ENCODE measurements at regions not wholly inside any gene's neighbourhood (a gene's known extent, or its start where the extent isn't known, plus 50 kb on each side); places are given as distances from the start of the nearest gene placed in this dataset.

DNA sequence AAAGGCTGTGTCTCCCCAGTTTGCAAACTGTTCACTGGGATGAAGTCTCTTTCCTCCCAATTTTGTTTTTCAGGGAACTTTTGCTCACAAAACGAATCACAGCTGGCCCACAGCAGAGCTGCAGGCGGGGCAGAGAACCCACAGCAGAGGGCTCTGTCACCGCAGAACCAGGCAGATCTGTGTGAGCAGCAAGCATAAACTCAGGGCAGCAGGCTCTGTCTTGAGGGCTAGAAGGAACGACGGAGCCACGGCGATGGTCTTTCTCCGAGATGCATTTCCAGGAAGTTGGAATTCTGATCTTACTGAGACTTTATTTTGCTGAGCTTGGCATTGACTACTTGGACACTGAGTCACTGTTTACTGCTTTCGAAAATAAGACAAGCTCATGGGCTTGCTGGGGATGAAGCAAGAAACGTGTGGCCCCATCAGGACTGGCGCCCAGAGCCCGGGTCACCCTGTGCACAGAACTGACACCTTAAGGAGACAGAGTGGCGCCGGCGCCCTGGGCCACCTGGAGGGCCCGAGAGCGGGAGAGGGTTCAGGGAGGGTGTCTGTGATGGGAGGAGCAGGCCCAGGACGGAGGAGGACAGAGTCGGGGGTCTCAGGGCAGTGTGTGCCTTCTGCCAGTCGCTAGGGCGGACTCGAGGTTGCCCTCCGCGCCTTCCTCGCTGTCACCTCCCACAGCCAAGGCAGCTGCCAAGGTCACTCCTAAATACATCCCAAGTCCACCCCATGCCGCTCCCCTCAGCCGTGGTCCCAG lies 106.3 kb upstream of the NXT1 start:
- H3K4me1 ChIP-seq (ENCODE audit: control insufficient read depth, extremely low read depth, insufficient read depth, low read length) = no peaks in the 10 kb centered on the region
- H3K4me2 ChIP-seq (ENCODE audit: insufficient read depth, low read length) = no peak overlapping the region
- intact Hi-C loops (cut with micrococcal nuclease) = loop anchor here (5.0 kb wide), 1 partner anchor 382 kb away; no protein-coding TSS in a partner anchor
- no peak overlapping the region for H2AFZ ChIP-seq (ENCODE audit: low read depth, low read length)
- ChIA-PET CTCF (interaction anchor here (1.1 to 5.7 kb wide), 9 partner anchors 13 to 553 kb away, joined by 3 to 53 read pairs (median 11); partner anchors contain the start of genes CD93 and THBD), POLR2A (no interaction called here)
- H3K9me3 ChIP-seq (replicated peaks; ENCODE audit: control insufficient read depth, insufficient read depth, low read length) = no peaks in the 10 kb centered on the region
- H3K4me3 ChIP-seq (replicated peaks in 1 of 3; ENCODE audit: insufficient read depth in 1 of 3, low read depth in 1 of 3, low read length in 3 of 3) = no peak overlapping the region
- no peaks in the 10 kb centered on the region for H3K27me3 ChIP-seq (ENCODE audit: control insufficient read depth in 2 of 2, insufficient read depth in 2 of 2, low read length in 2 of 2)
- dilution Hi-C loops (cut with MboI; ENCODE audit: extremely low pct_ligation_motif_present, low sequenced_read_pairs) = no loop called here
- no peak overlapping the region for H3K9ac ChIP-seq (replicated peaks; ENCODE audit: extremely low read depth, insufficient read depth, low read length)
- no peaks in the 10 kb centered on the region for H3K79me2 ChIP-seq (ENCODE audit: control insufficient read depth, insufficient read depth, low read length)
- DNase-seq (ENCODE audit: low read depth, low spot score) (no peak), FAIRE-seq (no peak)
- H3K9me1 ChIP-seq (replicated peaks; ENCODE audit: control insufficient read depth, extremely low read depth, insufficient read depth, low read length) = no peaks in the 10 kb centered on the region
- no TSS peak for BruUV-seq (replicated peaks)
- TF ChIP-seq POLR2AphosphoS5 (IDR thresholded peaks at IDR 0.05; ENCODE audit: insufficient read depth, low read depth, low read length) (no peak), MYC (IDR thresholded peaks at IDR 0.05; ENCODE audit: low read depth, low read length) (no peak), POLR2A (IDR thresholded peaks at IDR 0.05; ENCODE audit: low read depth, low read length) (no peak), FOS (IDR thresholded peaks at IDR 0.05; ENCODE audit: borderline replicate concordance, insufficient read depth, low read length) (no peak), JUN (IDR thresholded peaks at IDR 0.05; ENCODE audit: borderline replicate concordance, insufficient read depth, insufficient read length, low read depth) (no peak)
- TF ChIP-seq, protein P1, sequence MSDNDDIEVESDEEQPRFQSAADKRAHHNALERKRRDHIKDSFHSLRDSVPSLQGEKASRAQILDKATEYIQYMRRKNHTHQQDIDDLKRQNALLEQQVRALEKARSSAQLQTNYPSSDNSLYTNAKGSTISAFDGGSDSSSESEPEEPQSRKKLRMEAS (IDR thresholded peaks at IDR 0.05; ENCODE audit: insufficient read depth, insufficient read length) = no peak
- TF ChIP-seq, protein P2, sequence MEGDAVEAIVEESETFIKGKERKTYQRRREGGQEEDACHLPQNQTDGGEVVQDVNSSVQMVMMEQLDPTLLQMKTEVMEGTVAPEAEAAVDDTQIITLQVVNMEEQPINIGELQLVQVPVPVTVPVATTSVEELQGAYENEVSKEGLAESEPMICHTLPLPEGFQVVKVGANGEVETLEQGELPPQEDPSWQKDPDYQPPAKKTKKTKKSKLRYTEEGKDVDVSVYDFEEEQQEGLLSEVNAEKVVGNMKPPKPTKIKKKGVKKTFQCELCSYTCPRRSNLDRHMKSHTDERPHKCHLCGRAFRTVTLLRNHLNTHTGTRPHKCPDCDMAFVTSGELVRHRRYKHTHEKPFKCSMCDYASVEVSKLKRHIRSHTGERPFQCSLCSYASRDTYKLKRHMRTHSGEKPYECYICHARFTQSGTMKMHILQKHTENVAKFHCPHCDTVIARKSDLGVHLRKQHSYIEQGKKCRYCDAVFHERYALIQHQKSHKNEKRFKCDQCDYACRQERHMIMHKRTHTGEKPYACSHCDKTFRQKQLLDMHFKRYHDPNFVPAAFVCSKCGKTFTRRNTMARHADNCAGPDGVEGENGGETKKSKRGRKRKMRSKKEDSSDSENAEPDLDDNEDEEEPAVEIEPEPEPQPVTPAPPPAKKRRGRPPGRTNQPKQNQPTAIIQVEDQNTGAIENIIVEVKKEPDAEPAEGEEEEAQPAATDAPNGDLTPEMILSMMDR (IDR thresholded peaks at IDR 0.05; ENCODE audit: extremely low read depth in 1 of 2, insufficient read depth in 1 of 2, low read depth in 1 of 2, low read length in 2 of 2) = no peak
- no peak overlapping the region for H3K27ac ChIP-seq (ENCODE audit: insufficient read depth, low read depth, low read length)
- H4K20me1 ChIP-seq (replicated peaks; ENCODE audit: control insufficient read depth, extremely low read depth, insufficient read depth, low read length) = no peaks in the 10 kb centered on the region
- no peaks in the 10 kb centered on the region for H3K36me3 ChIP-seq (ENCODE audit: control insufficient read depth in 2 of 2, extremely low read depth in 1 of 2, insufficient read depth in 2 of 2, low read length in 2 of 2)

Measured in endothelial cell of umbilical vein (primary cell).